Left cardiac atrium (tissue), 4 donors: ENCODE measurements at regions not wholly inside any gene's neighbourhood (a gene's known extent, or its start where the extent isn't known, plus 50 kb on each side); places are given as distances from the start of the nearest gene placed in this dataset.
A peak's percentile ranks its signal among the peaks of the same experiment; 100 is the strongest.

Experiments used
- ATAC-seq, 2 donors: fragments of 200-7000 bp; cut with Tn5 transposase; one replicate each; pipeline ENCODE4 v1.9.1; 2020; ENCODE audit warnings: mild to moderate bottlenecking in 2 of 2, moderate library complexity in 2 of 2
- DNase-seq: peaks from one replicate; pipeline ENCODE4 v3.0.0-alpha.2; 2020
- intact Hi-C, 2 donors: fragments of 100-400 bp; cut with DNase I; formaldehyde crosslinking; loops; one replicate each; pipeline versions ENCODE4 v1.14.1 to v1.15.1; 2022 to 2023
- donor health status: DM: no; HTN: yes; CAD: no.
- donor health status: DM: no; HTN: yes; CAD: no; lungs with severe emphysema.
- donor health status: DM: yes; HTN: yes; CAD: no.
- donor health status: Dilated cardiomyopathy.

- intact Hi-C loops: no loop called here
- no peak for ATAC-seq
- DNase-seq: no peak
Measured at GRCh38 chr2:188820576-188820975, 153.6 kb upstream of the COL3A1 start.

- intact Hi-C loops: no loop called here
- DNase-seq (no peak), ATAC-seq (no peak)
Measured at GRCh38 chr2:188824125-188824524, 150.0 kb upstream of the COL3A1 start.

DNA sequence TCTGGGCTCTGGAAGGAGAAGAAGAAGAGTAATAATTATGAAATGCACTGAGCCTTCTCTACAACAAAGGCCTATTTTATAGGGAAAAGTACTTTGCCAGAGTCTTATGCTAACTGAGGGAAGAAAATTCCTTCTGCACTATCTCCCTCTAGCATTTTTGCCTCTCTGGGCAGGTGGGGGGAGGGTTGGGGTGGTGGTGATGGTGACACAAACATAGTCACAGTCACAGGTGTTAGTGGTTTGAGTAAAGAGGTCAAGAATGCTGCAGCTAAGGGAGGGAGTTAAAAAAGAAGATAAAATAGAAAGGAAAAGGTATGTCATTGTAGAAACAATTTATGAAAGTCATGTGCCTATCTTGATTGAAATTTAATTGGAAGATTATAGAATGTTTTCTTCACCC lies 140.8 kb upstream of the COL3A1 start:
- intact Hi-C loops: no loop called here
- ATAC-seq: no peak
- no peak for DNase-seq

- intact Hi-C loops: no loop called here
- DNase-seq (no peak), ATAC-seq (no peak)
Measured at GRCh38 chr2:188833799-188834198, 140.4 kb upstream of the COL3A1 start.

DNA sequence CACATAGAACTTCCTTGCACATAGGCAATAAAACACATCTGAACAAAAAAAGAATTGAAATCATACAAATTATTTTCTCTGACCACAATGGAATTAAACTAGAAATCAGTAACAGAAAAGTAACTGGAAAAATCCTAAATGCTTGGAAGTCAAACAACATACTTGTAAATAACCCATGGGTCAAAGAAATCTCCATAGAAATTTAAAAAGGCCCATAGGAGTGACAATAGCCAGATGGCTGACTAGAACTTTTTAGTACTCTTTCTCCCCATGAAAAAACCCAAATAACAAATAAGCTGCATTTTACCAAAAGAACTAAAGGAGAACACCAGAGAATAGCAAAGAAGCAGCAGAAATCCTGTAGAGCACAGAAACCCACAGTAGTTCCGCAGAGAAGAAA lies 139.2 kb upstream of the COL3A1 start:
- DNase-seq: no peak
- intact Hi-C loops: no loop called here
- ATAC-seq: no peak

- DNase-seq (no peak), ATAC-seq (no peak)
- intact Hi-C loops: no loop called here
Measured at GRCh38 chr2:188835821-188836220, 138.4 kb upstream of the COL3A1 start.

GRCh38 chr2:188845692-188846091 lies 128.5 kb upstream of the COL3A1 start:
- DNase-seq (no peak), ATAC-seq (no peak)
- intact Hi-C loops: no loop called here

DNA sequence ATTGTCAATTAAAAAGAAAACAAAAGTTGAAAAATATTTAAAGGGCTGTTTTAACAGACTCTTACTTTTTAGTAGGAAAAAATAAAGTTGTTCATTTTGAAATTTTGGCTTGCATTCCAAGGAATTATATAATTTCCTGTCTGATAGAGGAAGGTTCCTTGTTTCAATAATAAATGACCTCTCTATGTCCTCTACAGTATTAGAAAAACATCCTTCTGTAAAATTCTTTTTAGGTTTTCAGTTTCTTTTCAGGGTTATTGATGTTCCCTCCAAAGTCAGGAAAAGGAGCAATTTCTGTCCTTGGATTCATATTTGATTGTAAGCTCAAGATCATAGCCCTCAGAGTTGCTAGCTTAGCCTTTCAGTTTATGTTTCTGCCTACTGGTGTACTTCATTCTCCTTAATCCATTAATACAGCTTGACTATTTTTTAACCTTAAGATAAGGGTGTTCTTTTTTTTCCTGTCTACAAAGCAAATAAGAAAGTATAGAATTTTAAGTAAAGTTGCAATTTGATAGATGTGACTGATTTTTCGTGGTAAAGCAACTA lies 125.2 kb upstream of the COL3A1 start:
- no peak for ATAC-seq
- intact Hi-C loops: no loop called here
- DNase-seq: no peak

DNA sequence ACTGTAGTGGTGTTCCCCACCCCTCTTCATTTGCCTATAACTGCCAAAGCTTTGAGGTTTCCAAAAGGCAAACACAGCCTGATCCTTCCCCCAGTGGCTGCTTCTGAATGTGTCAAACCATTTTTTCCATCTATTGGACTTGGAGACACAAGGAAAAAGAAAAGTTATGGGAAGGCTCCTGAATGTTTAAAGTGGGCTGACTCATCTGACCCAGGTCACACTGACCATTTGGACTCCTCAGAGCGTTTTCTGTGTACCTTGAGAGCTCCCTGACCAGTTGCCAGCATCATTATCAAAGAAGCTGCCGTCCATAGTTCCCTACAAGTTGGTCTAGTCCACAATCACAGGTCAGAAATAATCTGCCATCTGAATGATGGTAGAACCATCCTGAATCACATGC lies 123.4 kb upstream of the COL3A1 start:
- DNase-seq (no peak), ATAC-seq (no peak)
- intact Hi-C loops: no loop called here

- intact Hi-C loops: no loop called here
Measured at GRCh38 chr2:188851311-188851710, 122.9 kb upstream of the COL3A1 start.

GRCh38 chr2:188851826-188852225 lies 122.3 kb upstream of the COL3A1 start:
- intact Hi-C loops: no loop called here
- DNase-seq (no peak), ATAC-seq (no peak)

More at GRCh38 chr2:188851311-188851710, 122.9 kb upstream of the COL3A1 start:
- ATAC-seq: peak in 1 of 2 donors; percentile 34
- DNase-seq: no peak

- no peak for ATAC-seq
- intact Hi-C loops: no loop called here
- no peak for DNase-seq
Measured at GRCh38 chr2:188852772-188853171, 121.4 kb upstream of the COL3A1 start.

GRCh38 chr2:188853307-188853706 lies 120.9 kb upstream of the COL3A1 start:
- ATAC-seq (no peak), DNase-seq (no peak)
- intact Hi-C loops: no loop called here

GRCh38 chr2:188865681-188866080 lies 108.5 kb upstream of the COL3A1 start:
- DNase-seq (no peak), ATAC-seq (no peak)
- intact Hi-C loops: no loop called here

DNA sequence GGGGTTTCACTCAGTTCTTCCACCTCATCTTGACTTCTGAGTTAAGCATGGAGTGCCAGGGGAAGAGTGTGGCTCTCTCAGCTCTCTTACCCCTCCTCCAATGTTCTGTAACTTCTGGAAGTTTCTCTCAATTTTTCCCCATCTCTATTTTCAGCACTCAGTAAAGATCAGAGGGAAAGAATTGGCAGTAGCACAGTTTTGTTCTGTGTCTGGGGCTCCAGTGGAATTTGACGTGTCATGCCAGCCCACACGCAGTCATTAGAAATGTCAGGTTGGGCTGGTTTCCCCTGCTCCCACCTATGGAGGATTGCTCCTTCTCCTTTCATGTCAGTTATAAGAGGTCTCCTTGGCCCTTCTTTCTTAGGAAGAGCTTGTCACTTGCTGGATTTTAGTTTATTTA lies 104.6 kb upstream of the COL3A1 start:
- DNase-seq (no peak), ATAC-seq (no peak)
- intact Hi-C loops: no loop called here

DNA sequence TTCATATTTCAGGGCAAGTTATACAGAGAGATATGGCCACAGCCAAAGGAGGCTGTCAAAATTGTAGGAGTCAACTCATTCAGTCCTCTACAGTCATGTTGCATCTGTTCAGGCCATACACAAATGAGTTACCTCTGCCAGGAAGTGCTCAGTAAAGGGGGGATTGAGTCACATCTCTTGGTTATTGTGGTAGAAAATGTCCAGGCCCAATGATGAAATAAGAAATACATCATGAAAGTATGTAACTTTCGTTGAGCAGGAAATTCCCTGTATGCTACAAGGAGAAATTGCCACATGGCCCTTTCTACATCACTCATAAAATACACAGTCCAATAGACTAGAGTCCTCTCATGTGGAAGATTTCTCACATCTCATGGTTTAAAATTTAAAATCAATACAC lies 103.9 kb upstream of the COL3A1 start:
- DNase-seq: no peak
- intact Hi-C loops: no loop called here
- peak in 1 of 2 donors; percentile 22 for ATAC-seq

DNA sequence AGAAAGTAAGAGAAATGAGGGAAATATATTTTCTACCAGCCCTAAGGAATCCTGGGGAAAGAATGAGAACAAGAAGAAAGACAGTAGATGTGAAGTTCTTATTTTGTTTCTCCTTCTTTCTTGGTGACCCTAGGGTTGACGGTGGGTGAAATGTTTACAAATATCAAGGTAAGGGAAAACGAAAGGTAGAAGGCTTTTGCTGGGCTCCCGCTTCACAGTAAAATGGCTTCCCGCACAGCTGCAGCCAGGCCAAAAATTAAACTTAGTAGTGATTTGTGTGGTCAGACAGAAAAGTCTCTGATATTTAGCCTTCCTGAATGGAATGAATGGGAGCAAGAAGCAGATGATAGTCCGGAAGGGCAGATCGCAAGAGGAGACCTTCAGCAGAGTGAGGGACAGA lies 99.1 kb upstream of the COL3A1 start:
- intact Hi-C loops: no loop called here
- ATAC-seq: no peak
- no peak for DNase-seq

GRCh38 chr2:188878716-188879115 lies 95.5 kb upstream of the COL3A1 start:
- no peak for ATAC-seq
- intact Hi-C loops: loop anchor here in 1 of 2 donors (2.0 kb wide), 1 partner anchor 20 kb away; no protein-coding TSS in a partner anchor
- DNase-seq: no peak

DNA sequence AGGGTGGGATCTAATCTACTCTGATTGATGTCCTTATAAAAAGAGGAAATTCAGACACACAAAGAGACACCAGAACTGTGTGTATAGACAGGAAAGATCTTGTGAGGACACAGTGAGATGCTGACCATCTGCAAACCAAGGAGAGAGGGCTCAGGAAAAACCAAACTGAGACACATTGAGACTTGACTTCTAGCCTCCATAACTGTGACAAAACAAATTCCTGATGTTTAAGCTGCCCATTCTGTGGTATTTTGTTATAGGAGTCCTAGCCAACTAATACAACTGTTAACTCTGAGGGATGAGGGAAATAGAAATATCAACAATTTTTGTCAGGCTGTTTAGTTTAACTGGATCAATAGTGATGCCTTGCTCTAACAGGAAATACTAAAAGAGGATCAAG lies 93.4 kb upstream of the COL3A1 start:
- intact Hi-C loops: no loop called here
- ATAC-seq: no peak
- no peak for DNase-seq

DNA sequence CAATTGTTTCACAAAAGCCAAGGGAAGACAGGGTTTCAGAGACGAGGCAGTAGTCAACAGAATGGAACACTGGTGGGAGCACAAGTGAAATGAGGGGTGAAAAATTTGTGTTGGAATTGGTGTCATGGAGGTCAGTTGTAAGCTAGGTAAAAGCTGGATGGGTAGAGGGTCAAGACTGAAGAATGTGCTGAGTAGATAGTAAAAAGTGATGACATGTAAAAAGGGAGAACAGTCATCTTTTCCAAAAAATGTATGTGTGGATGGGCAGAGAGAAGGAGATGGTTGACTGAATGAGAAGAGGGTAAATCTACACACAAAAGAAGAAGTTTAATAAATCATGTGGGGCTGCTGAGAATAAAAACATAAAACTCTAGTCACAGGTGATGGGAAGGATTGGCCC lies 92.7 kb upstream of the COL3A1 start:
- DNase-seq (no peak), ATAC-seq (no peak)
- intact Hi-C loops: no loop called here

- no peak for ATAC-seq
- no peak for DNase-seq
- intact Hi-C loops: no loop called here
Measured at GRCh38 chr2:188884046-188884445, 90.1 kb upstream of the COL3A1 start.

DNA sequence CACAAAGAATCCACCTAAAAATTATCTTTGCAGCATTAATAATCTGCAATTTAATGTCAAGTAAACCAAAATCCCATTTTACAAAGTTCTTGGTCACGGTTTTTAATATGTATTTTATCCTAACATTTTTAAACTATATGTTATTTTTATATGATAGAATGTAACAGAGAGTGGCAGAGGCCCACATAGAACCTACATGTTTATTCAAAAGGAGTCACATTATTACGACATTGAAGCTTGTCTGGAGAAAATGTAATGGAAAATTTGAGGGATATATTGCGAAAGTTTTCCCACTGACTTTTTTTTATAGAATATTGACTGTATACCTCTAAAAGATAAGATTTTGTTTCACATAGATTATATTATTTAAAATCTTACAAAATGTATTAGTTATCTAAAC lies 89.7 kb upstream of the COL3A1 start:
- ATAC-seq: no peak
- DNase-seq: no peak
- intact Hi-C loops: no loop called here
